ENCODE measurements at regions not wholly inside any gene's neighbourhood (a gene's known extent, or its start where the extent isn't known, plus 50 kb on each side); places are given as distances from the start of the nearest gene placed in this dataset.

GRCh38 chr2:8216397-8216796 is 465.5 kb upstream of the ID2 start:
- Histone ChIP-seq H3K9me1 (ENCODE audit: control insufficient read depth, insufficient read depth, low read length) (no peaks in the 10 kb centered on the region), H3K4me2 (ENCODE audit: insufficient read depth, low read length) (no peak overlapping the region), H3K36me3 (ENCODE audit: control insufficient read depth, insufficient read depth, low read length) (no peaks in the 10 kb centered on the region), H3K79me2 (ENCODE audit: control insufficient read depth, insufficient read depth, low read length) (no peaks in the 10 kb centered on the region), H3K4me1 (replicated peaks in 1 of 2; ENCODE audit: control insufficient read depth in 2 of 2, insufficient read depth in 2 of 2, low read length in 2 of 2) (no peaks in the 10 kb centered on the region), H3K9me3 (replicated peaks; ENCODE audit: control insufficient read depth, insufficient read depth, low read depth, low read length) (no peaks in the 10 kb centered on the region), H3K4me3 (no peak overlapping the region), H2AFZ (ENCODE audit: low read depth, low read length) (no peak overlapping the region), H3K27ac (ENCODE audit: extremely low read depth, low read depth, low read length) (no peak overlapping the region), H3K27me3 (ENCODE audit: control insufficient read depth in 2 of 2, insufficient read depth in 2 of 2, low read length in 2 of 2) (peaks cover 9 to 16% of the 10 kb centered on the region in 2 experiments; a peak in 4 of 5 replicates), H4K20me1 (replicated peaks; ENCODE audit: control insufficient read depth, insufficient read depth, low read length) (no peaks in the 10 kb centered on the region), H3K9ac (ENCODE audit: insufficient read depth in 1 of 2, low read depth in 2 of 2, low read length in 2 of 2) (no peak overlapping the region)
- TF ChIP-seq MAFF (IDR thresholded peaks at IDR 0.05; ENCODE audit: low read length): peak; percentile 68
- peak; percentile 59 for TF ChIP-seq MAFK (IDR thresholded peaks at IDR 0.05; ENCODE audit: low read length)
- TF ChIP-seq ARHGAP35 (IDR thresholded peaks at IDR 0.05; ENCODE audit: partially characterized antibody): no peak
- peak; percentile 77 for TF ChIP-seq ZNF316 (IDR thresholded peaks at IDR 0.05)
- peak; percentile 57; the same call in 1 of the 2 replicates for TF ChIP-seq C11orf30 (IDR thresholded peaks at IDR 0.05; ENCODE audit: low read depth)
- TF ChIP-seq NBN (IDR thresholded peaks at IDR 0.05; ENCODE audit: low read depth): no peak
- TF ChIP-seq MAFG (tag; conservative IDR thresholded peaks at IDR 0.05): peak; percentile 56; the same call in 1 of the 2 replicates
- ATAC-seq: no peak
- DNase-seq (ENCODE audit: extremely low read depth in 1 of 4, low spot score in 3 of 4): no peak
- BruUV-seq (replicated peaks): no TSS peak
- in situ Hi-C loops (cut with MboI): no loop called here
- WGBS (ENCODE audit: insufficient coverage, low coverage, missing lambda C conversion rate): 0% methylated on average over 1 of the region's 1 CpG
- ChIA-PET CTCF (ENCODE audit: low intra/inter-chr PET ratio) (no interaction called here), POLR2A (no interaction called here)
- FAIRE-seq: no peak
- intact Hi-C loops (cut with micrococcal nuclease): no loop called here

- Histone ChIP-seq H3K4me2 (ENCODE audit: insufficient read depth, low read length) (no peak overlapping the region), H3K9me1 (ENCODE audit: control insufficient read depth, insufficient read depth, low read length) (no peaks in the 10 kb centered on the region), H3K27ac (ENCODE audit: extremely low read depth, low read depth, low read length) (no peak overlapping the region), H4K20me1 (replicated peaks; ENCODE audit: control insufficient read depth, insufficient read depth, low read length) (no peaks in the 10 kb centered on the region; the same call in 1 of the 2 replicates), H3K4me3 (no peak overlapping the region), H3K4me1 (replicated peaks in 1 of 2; ENCODE audit: control insufficient read depth in 2 of 2, insufficient read depth in 2 of 2, low read length in 2 of 2) (no peaks in the 10 kb centered on the region), H3K9me3 (replicated peaks; ENCODE audit: control insufficient read depth, insufficient read depth, low read depth, low read length) (no peaks in the 10 kb centered on the region), H2AFZ (ENCODE audit: low read depth, low read length) (no peak overlapping the region), H3K36me3 (ENCODE audit: control insufficient read depth, insufficient read depth, low read length) (no peaks in the 10 kb centered on the region), H3K27me3 (ENCODE audit: control insufficient read depth in 2 of 2, insufficient read depth in 2 of 2, low read length in 2 of 2) (peaks cover 9 to 19% of the 10 kb centered on the region in 2 experiments; a peak in 4 of 5 replicates), H3K79me2 (ENCODE audit: control insufficient read depth, insufficient read depth, low read length) (no peaks in the 10 kb centered on the region), H3K9ac (ENCODE audit: insufficient read depth in 1 of 2, low read depth in 2 of 2, low read length in 2 of 2) (no peak overlapping the region)
- CTCF ChIA-PET (ENCODE audit: low intra/inter-chr PET ratio): no interaction called here
- POLR2A ChIA-PET: no interaction called here
- no peak for ATAC-seq
- no peak for DNase-seq (ENCODE audit: extremely low read depth in 1 of 4, low spot score in 3 of 4)
- WGBS (ENCODE audit: insufficient coverage, low coverage, missing lambda C conversion rate): 0% methylated on average over 9 of the region's 9 CpGs
- intact Hi-C loops (cut with micrococcal nuclease) (no loop called here), in situ Hi-C loops (cut with MboI) (no loop called here)
- no peak for FAIRE-seq
- BruUV-seq (replicated peaks): no TSS peak
- TF ChIP-seq RBM25 (IDR thresholded peaks at IDR 0.05; ENCODE audit: low read depth, low read length, severe bottlenecking) (no peak), HEY1 (CRISPR knock-in tag; IDR thresholded peaks at IDR 0.05; ENCODE audit: borderline replicate concordance) (no peak), NFIX (CRISPR knock-in tag; IDR thresholded peaks at IDR 0.05; ENCODE audit: low read depth) (no peak), NFE2L1 (tag; IDR thresholded peaks at IDR 0.05; ENCODE audit: borderline replicate concordance, low read depth) (no peak), CREB1 (IDR thresholded peaks at IDR 0.05) (no peak), CREB1 (CRISPR knock-in tag; IDR thresholded peaks at IDR 0.05) (no peak), RFX7 (CRISPR knock-in tag; IDR thresholded peaks at IDR 0.05) (no peak), AFF1 (IDR thresholded peaks at IDR 0.05; ENCODE audit: low read depth in 1 of 2, partially characterized antibody in 2 of 2) (no peak)
Observed at GRCh38 chr2:8217468-8218030, 464.3 kb upstream of the ID2 start.

All from K562 (cell line).